Left renal pelvis (tissue), 4 donors: ENCODE measurements at regions not wholly inside any gene's neighbourhood (a gene's known extent, or its start where the extent isn't known, plus 50 kb on each side); places are given as distances from the start of the nearest gene placed in this dataset.
"Not testable (repeated sequence)": the region's sequence is repeated elsewhere in the genome, so short reads cannot be mapped to it uniquely, and the experiment has no call there.

Experiments used
- DNase-seq, 4 donors: peaks; one replicate each; pipeline ENCODE4 v3.0.0-alpha.2; 2013; ENCODE audit warnings: low read depth in 4 of 4, low spot score in 3 of 4

GRCh38 chr6:169379495-169380070 is 125.9 kb upstream of the THBS2 start:
- no peak for DNase-seq

- no peak for DNase-seq
Observed at GRCh38 chr6:169378620-169379381, 125.2 kb upstream of the THBS2 start.

DNA sequence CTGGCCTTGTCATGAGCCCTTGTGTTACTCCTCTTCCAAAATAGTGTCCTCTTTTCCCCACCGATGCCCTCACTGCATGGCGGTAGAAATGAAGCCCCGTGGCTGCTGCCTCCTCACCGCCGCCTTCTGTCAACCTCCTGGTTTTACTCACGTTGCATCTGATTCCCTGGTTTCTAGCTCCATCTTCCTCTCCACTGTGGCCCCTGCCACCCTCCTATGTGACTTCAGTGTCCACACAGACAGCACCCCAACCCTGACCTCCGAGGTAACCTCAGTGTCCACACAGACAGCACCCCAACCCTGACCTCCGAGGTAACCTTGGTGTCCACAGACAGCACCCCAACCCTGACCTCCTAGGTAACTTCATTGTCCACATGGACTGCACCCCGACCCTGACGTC is 122.8 kb upstream of the THBS2 start:
- DNase-seq = no peak

GRCh38 chr6:169372589-169372988 is 118.9 kb upstream of the THBS2 start:
- no peak for DNase-seq

DNA sequence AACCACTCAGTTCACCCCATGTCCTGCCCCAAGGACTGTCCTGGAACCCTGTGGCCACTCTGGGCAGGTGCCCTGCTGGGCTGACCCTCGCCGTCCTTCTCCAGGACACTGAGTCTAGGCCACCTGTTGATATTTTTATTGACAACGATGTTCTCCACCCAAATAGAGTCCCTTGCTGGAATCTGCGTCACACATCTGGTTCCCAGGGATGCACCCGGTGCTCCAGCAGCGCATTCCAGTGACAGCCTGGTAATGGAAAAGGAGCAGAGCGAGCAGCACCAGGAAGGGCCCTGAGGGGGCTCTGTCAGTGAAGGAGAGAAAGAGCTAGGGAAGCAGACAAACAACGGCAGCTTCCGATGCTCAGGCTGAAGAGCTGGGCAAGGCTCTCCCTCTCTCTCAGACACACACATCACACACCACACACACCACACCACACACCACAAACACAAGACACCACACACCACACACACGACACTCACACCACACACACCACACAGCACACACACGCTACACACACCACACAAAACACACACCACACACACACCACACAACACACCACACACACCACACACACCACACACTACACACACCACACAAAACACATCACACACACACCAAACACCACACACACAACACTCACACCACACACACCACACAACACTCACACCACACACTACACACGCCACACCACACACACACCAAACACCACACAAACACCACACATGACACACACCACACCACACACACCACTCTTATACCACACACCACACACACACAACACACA is 117.9 kb upstream of the THBS2 start:
- no peak for DNase-seq

DNA sequence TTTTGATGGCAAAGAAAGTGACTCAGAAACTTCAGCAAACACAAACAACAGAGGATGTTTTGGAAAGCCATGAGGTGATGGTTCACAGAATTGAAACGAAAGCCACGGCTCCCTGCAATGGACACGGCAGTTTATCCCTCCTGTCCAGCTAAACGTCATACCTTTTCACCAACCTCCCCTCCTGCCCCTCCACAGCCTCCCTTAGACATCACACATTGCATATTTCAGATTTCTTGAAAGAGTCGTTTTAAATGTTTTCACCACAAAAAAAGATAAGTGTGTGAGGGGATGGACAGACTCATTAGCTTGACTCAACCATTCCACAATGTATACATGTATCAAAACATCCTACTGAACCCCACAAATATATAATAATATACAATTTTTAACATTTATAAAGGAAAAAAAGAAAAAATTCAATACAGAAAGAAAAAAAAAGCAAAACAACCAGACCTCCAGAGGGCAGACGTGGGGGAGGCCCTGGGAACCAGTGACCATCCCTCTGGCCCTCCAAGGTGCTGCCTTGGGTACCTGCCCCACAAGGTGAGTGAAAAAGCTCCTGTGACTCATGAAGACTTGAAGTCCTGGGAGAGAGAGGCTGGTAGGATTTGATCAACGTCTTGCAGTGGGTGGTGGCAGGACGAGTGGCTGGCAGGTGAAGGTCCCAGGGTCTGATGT is 117.2 kb upstream of the THBS2 start:
- DNase-seq = no peak

GRCh38 chr6:169370054-169370453 is 116.4 kb upstream of the THBS2 start:
- DNase-seq = no peak

DNA sequence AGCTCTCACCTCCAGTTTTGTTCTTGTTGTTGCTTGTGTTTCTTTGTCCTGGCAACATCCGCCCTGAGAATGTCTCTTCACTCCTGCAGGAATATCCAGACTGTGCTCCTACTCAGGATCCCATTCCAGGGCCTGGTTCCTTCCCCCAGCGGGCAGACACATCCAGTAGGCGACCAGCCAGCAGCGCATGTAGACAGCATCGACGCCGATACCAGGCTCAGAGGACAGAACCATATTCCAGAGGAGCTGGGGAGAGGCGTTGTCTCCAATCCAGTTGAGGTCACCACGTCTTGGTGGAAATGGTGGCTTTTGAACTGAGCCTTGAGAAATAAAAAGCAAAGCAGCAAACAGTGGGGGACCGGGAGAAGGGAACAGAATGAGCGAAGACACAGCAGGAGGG is 114.6 kb upstream of the THBS2 start:
- no peak for DNase-seq

GRCh38 chr6:169367507-169367906 is 113.9 kb upstream of the THBS2 start:
- DNase-seq = no peak

- DNase-seq = no peak
Observed at GRCh38 chr6:169366258-169366901, 112.7 kb upstream of the THBS2 start.

- DNase-seq = no peak
Observed at GRCh38 chr6:169365567-169366257, 112.1 kb upstream of the THBS2 start.

DNA sequence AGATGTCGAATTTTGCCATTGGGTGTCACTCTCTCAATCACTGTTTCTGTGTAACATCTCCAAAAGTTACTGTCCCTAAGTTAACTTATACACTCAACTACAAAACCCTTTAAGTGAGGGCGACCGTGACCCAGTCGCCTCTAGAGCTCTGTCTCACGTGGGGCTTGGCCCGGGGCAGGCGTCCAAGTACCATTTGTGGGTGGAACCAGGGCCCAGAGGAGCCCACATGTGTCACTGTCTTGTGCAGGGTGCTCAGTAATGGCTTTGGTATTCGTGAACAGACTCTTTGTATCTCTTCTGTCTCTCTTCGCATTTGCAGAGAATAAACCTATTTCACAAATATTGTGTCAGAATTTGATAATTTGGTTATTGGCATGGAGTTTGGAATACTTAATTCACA is 109.9 kb upstream of the THBS2 start:
- DNase-seq = no peak

DNA sequence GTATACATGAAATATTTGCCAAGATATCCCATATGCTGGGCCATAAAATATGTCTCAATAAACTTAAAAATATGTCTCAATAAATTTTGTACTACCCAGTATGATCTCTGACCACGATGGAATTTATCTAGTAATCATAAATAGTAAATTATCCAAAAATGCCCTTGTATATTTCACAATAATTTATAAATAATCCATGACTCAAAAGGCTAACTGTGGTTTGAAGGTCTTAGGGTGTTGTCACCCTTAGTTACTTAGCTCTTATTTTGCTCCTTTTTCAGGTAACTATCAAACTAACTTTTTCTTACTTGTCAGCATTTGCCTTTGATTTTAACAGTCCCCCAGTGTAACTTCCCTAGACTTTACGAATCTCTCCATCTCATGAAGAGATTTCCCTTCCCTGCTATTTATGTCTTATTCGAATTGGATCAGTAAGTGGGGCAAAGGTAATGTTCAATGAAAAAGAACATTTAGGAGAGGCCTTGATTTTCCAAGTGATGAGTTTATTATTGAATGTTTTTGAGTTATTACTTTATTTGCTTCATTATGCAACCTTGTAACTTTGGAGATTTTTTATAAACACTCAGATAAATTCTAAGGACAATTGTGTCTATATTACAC is 109.0 kb upstream of the THBS2 start:
- no peak for DNase-seq

DNA sequence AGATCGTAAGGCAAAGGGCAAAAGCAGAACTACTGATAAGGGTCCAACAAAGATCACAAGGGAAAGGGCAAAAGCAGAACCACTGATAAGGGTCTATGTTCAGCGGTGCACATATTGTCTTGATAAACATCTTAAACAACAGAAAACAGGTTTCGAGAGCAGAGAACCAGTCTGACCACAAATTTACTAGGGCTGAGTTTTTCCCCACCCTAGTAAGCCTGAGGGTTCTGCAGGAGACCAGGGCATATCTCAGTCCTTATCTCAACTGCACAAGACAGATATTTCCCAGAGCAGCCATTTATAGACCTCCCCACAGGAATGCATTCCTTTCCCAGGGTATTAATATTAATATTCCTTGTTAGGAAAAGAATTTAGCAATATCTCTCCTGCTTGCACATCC is 101.4 kb upstream of the THBS2 start:
- not testable (repeated sequence) for DNase-seq

DNA sequence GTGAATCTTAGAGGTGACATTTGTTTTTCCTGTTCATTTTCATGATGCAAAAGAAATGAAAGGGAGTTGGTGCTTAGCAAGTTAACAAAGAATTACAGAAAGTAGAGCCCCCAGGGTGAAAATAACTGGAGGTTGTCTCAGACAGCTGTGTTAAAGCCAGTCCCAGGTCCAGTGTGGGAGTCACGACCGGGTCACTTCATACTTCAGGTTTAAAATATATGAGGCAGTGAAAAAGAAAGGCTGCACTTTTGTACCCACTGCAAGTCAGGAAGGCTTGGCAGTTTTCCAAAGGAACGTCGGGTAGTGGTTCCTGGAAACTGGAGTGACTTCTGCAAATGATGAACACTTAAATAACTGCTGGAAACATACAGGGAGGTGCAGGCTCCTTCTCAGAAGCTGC is 91.5 kb upstream of the THBS2 start:
- DNase-seq = peak in 2 of 4 donors; percentile 20 to 21

DNA sequence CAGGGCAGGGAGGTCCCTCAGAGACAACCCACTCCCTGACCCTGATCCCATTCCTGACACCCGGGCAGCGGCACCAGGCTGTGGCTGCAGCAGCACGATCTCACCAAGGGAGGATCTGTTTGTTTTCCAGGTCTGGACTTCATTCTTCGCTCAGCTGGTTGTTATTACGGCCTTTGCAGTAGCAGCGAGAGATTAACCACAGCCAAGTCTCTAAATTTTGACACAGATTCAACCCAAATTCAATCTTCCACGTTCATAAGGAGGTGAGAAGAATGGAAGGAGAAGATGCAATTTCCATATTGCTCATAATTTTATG is 91.1 kb upstream of the THBS2 start:
- no peak for DNase-seq

DNA sequence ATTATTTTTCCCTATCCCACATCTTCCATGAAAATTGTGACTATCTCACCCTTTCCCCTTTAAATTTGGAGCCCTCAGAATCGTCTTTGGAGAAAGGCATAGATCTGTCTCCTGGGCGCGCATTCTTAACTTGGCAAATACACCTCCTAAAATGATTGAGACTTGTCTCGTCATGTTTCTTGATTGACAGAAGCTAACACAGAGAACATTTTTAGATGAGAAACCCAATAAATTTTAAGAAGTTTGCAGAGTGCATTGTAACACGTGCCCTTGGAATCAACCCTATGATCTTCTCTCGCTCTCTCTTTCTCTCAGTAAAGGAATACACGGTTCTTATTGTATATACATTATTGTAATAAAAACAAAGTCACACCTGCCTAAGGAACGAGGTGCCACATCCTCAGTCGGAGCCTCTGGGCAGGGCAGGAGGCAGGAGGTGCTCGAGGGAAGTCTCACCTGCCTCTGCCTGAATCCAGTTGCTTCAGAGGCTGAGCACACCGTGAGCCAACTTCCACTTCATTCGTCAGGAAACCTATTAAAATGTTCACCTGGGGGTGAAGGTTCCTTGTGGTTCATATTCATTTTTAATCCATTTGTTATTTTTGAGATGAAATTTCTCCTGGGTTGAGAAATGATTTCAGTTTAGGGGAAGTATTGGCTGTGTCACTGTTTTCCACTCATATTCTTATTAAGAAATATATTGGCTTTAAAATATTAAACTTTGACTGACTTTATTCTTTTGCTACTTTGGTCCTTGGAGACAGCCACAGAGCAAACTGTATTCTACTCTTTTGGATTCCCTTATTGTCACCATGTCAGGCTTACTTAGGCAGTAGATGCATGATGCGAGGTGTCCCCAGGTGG is 90.5 kb upstream of the THBS2 start:
- no peak for DNase-seq

DNA sequence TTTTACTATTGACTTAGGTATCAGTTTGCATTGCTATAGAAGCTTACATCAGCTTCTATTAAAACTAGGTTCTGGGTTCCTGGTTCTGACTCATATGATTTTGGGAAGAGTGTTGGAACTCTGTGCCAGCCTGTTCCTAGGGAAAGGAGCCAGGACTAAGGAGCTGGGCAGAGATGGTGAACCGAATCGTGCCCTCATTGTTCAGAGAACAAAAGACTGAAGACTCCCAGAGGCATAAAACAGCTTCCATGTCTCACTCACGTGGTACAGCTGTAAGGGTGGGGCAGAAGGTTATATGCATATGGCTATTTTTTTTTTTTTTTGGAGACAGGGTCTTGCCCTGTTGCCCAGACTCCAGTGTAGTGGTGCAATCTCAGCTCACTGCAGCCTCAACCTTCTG is 89.1 kb upstream of the THBS2 start:
- DNase-seq = no peak

DNA sequence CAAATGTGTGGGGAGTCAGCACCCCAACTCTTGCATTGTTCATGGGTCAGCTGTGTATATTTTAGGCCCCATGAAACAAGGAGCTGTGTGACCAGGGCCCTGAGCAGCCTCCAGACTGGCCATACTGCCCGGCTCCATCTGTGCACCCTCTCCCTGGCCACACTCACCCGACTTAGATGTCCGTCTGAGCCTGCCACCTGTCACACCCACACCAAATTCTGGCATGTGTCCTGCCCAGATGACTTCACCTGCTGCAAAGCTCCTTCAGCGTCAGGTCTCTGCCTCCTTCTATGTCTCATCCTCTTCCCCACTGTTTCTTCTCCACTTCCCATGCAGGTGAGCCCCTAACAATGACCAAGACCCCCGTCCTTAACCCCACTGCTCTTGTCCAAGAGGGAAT is 88.1 kb upstream of the THBS2 start:
- no peak for DNase-seq
